GM12878 (cell line): ENCODE measurements at regions not wholly inside any gene's neighbourhood (a gene's known extent, or its start where the extent isn't known, plus 50 kb on each side); places are given as distances from the start of the nearest gene placed in this dataset.

ENCODE experiments used
- ATAC-seq: fragments of 200-7000 bp; cut with Tn5 transposase; 3 replicates; pipeline ENCODE4 v1.9.1; 2020; ENCODE audit warnings: mild to moderate bottlenecking, moderate library complexity
- BruUV-seq: library from RNA; stranded (reverse); fragments of 400-500 nt; replicated peaks from 2 replicates; lab custom pipeline; 2021; lab: Mats Ljungman, UMichigan
- CTCF ChIA-PET: fragments of 300-600 bp; sonication (Branson Sonifier 250); formaldehyde crosslinking; extraction: SDS; loops from one replicate; lab custom pipeline; 2021; ENCODE audit warnings: inconsistent platforms; lab: Yijun Ruan, JAX
- POLR2A ChIA-PET: fragments of 350-600 bp; formaldehyde crosslinking; extraction: SDS; loops from one replicate; lab custom pipeline; 2021; ENCODE audit warnings: inconsistent platforms; lab: Charles Lee
- RAD21 ChIA-PET: fragments of 300-600 bp; sonication (Branson Sonifier 250); formaldehyde crosslinking; loops from one replicate; lab custom pipeline; 2023; ENCODE audit warnings: antibody characterized with exemption; ENCODE audit not compliant: unreplicated experiment; lab: Charles Lee
- SMC1A ChIA-PET: fragments of 300-600 bp; sonication (Branson Sonifier 250); formaldehyde crosslinking; loops from one replicate; lab custom pipeline; 2023; ENCODE audit not compliant: unreplicated experiment, uncharacterized antibody; lab: Charles Lee
- DNase-seq: peaks from one replicate; pipeline ENCODE4 v3.0.0-alpha.2; 2011; ENCODE audit warnings: low read depth, low spot score
- FAIRE-seq: peaks from 3 replicates; lab custom pipeline; 2011; peaks lifted over from hg19 to GRCh38; lab: Jason Lieb, UNC
- H2AFZ ChIP-seq: 2 replicates; pipeline ENCODE4 v1.6.0; 2011; ENCODE audit warnings: low read depth, low read length, control low read depth; ENCODE audit not compliant: control insufficient read depth
- H3K27ac ChIP-seq: 2 replicates; pipeline ENCODE4 v1.5.1; 2011; ENCODE audit warnings: control low read depth; ENCODE audit not compliant: control insufficient read depth, insufficient read depth
- H3K27me3 ChIP-seq, 2 experiments: replicated peaks in 1 of 2; 2 replicates each; pipeline versions ENCODE4 v1.6.0 to v1.6.1; 2011; ENCODE audit warnings: low read length in 1 of 2; ENCODE audit not compliant: control insufficient read depth in 2 of 2, insufficient read depth in 2 of 2
- H3K36me3 ChIP-seq, 2 experiments: 2 replicates each; pipeline ENCODE4 v1.5.1; 2011; ENCODE audit warnings: low read length in 1 of 2; ENCODE audit not compliant: control insufficient read depth in 2 of 2, insufficient read depth in 2 of 2
- H3K4me1 ChIP-seq: 2 replicates; pipeline ENCODE4 v1.6.1; 2011; ENCODE audit warnings: mild to moderate bottlenecking, low read length, moderate library complexity, mixed read lengths; ENCODE audit not compliant: control insufficient read depth, insufficient read depth
- H3K4me2 ChIP-seq: 2 replicates; pipeline ENCODE4 v1.6.0; 2011; ENCODE audit warnings: control low read depth; ENCODE audit not compliant: control insufficient read depth, insufficient read depth
- H3K4me3 ChIP-seq: fragments of 200-600 bp; sonication (generic); 2 replicates; pipeline ENCODE4 v1.5.1; 2016
- H3K79me2 ChIP-seq: 2 replicates; pipeline ENCODE4 v1.6.0; 2011; ENCODE audit warnings: low read length; ENCODE audit not compliant: control insufficient read depth, insufficient read depth
- H3K9ac ChIP-seq: 2 replicates; pipeline ENCODE4 v1.8.0; 2011; ENCODE audit warnings: low read length, control low read depth, mixed read lengths; ENCODE audit not compliant: control insufficient read depth, insufficient read depth
- H3K9me3 ChIP-seq: replicated peaks from 3 replicates; pipeline ENCODE4 v1.5.1; 2011; ENCODE audit warnings: mild to moderate bottlenecking, low read length; ENCODE audit not compliant: control insufficient read depth, insufficient read depth
- H4K20me1 ChIP-seq: 2 replicates; pipeline ENCODE4 v1.6.0; 2011; ENCODE audit not compliant: control insufficient read depth, insufficient read depth
- E2F8 ChIP-seq: fragments of 450-650 bp; IDR thresholded peaks from 2 replicates; pipeline ENCODE4 v1.6.1; 2018; ENCODE audit warnings: mild to moderate bottlenecking, low read depth, moderate library complexity; ENCODE audit not compliant: partially characterized antibody
- FOS ChIP-seq: IDR thresholded peaks from 3 replicates; pipeline ENCODE4 v1.6.1; 2011; ENCODE audit warnings: borderline replicate concordance; ENCODE audit not compliant: insufficient read length; ENCODE audit errors: extremely low read depth
- HDAC6 ChIP-seq: fragments of 200-600 bp; sonication (generic); IDR thresholded peaks from one replicate; pipeline ENCODE4 v1.8.0; 2017; ENCODE audit warnings: antibody characterized with exemption; ENCODE audit not compliant: unreplicated experiment
- MXI1 ChIP-seq: fragments of 150-350 bp; IDR thresholded peaks from 2 replicates; pipeline ENCODE4 v1.6.1; 2011; ENCODE audit warnings: low read depth, mild to moderate bottlenecking, inconsistent platforms, low read length, improper control_type of control experiment
- ZNF384 ChIP-seq: IDR thresholded peaks from 2 replicates; pipeline ENCODE4 v1.6.1; 2012; ENCODE audit warnings: low read depth, mild to moderate bottlenecking, low read length, improper control_type of control experiment, borderline replicate concordance
- WGBS: methylation state at CpG from one replicate; pipeline ENCODE4 v1.1.6; 2016; ENCODE audit warnings: low lambda C conversion rate; ENCODE audit not compliant: insufficient replicate concordance, insufficient coverage; ENCODE audit errors: missing lambda C conversion rate; 5-methylcytosine and 5-hydroxymethylcytosine counted together
- in situ Hi-C: fragments of 300-500 bp; cut with MboI; formaldehyde crosslinking; loops from 9 replicates; pipeline ENCODE4 v1.14.3; 2018; ENCODE audit warnings: mixed read lengths
- intact Hi-C: fragments of 100-400 bp; cut with micrococcal nuclease; formaldehyde crosslinking; loops from one replicate; pipeline ENCODE4 v1.14.2; 2022; ENCODE audit not compliant: unreplicated experiment

GRCh38 chr20:60113024-60113724 is 155.0 kb downstream of the CDH26 start:
- H3K79me2 ChIP-seq = no peaks in the 10 kb centered on the region
- no peaks in the 10 kb centered on the region for H3K36me3 ChIP-seq
- in situ Hi-C loops (no loop called here), intact Hi-C loops (no loop called here)
- H4K20me1 ChIP-seq = no peaks in the 10 kb centered on the region
- H3K9ac ChIP-seq = no peak overlapping the region
- no peak overlapping the region for H3K4me2 ChIP-seq
- no peaks in the 10 kb centered on the region for H3K27me3 ChIP-seq
- H2AFZ ChIP-seq = no peak overlapping the region
- ChIA-PET CTCF (no interaction called here), POLR2A (no interaction called here), RAD21 (no interaction called here), SMC1A (no interaction called here)
- BruUV-seq = no TSS peak
- ATAC-seq (no peak), FAIRE-seq (no peak), DNase-seq (no peak)
- TF ChIP-seq ZNF384 (no peak), MXI1 (no peak), FOS (no peak), HDAC6 (no peak), E2F8 (no peak)
- H3K27ac ChIP-seq = no peak overlapping the region
- H3K4me1 ChIP-seq = no peaks in the 10 kb centered on the region
- H3K9me3 ChIP-seq = no peaks in the 10 kb centered on the region
- no peak overlapping the region for H3K4me3 ChIP-seq
- WGBS = 28% methylated on average over 11 of the region's 11 CpGs
